Mesenchymal stem cell (in vitro differentiated cells and primary cell): ENCODE measurements at regions not wholly inside any gene's neighbourhood (a gene's known extent, or its start where the extent isn't known, plus 50 kb on each side); places are given as distances from the start of the nearest gene placed in this dataset.

Experiments
- DNase-seq: peaks from one replicate; pipeline ENCODE4 v3.0.0-alpha.2; 2013
- H2AFZ ChIP-seq: one replicate; pipeline ENCODE4 v1.6.1; 2013; ENCODE audit warnings: low read depth, mild to moderate bottlenecking, control low read depth, inconsistent platforms, low read length, moderate library complexity
- H2AK5ac ChIP-seq: 2 replicates; pipeline ENCODE4 v1.6.1; 2013; ENCODE audit warnings: low read length, moderate library complexity, mild to moderate bottlenecking, inconsistent platforms; ENCODE audit not compliant: severe bottlenecking
- H2BK120ac ChIP-seq: one replicate; pipeline ENCODE4 v1.6.1; 2013; ENCODE audit warnings: low read depth, mild to moderate bottlenecking, inconsistent platforms, low read length, moderate library complexity
- H2BK12ac ChIP-seq, 2 experiments: one replicate each; pipeline ENCODE4 v1.6.1; 2013; ENCODE audit warnings: inconsistent platforms in 2 of 2, low read length in 2 of 2, mild to moderate bottlenecking in 2 of 2, moderate library complexity in 2 of 2, control low read depth in 1 of 2
- H2BK15ac ChIP-seq: one replicate; pipeline ENCODE4 v1.6.1; 2013; ENCODE audit warnings: mild to moderate bottlenecking, low read depth, inconsistent platforms; ENCODE audit not compliant: poor library complexity, severe bottlenecking
- H2BK5ac ChIP-seq: 2 replicates; pipeline ENCODE4 v1.6.1; 2013; ENCODE audit warnings: low read depth, mild to moderate bottlenecking, low read length, control low read depth, inconsistent platforms; ENCODE audit not compliant: poor library complexity, severe bottlenecking
- H3K14ac ChIP-seq, 2 experiments: one replicate each; pipeline ENCODE4 v1.6.1; 2013; ENCODE audit warnings: inconsistent platforms in 2 of 2, low read length in 2 of 2, control low read depth in 1 of 2, mild to moderate bottlenecking in 1 of 2, moderate library complexity in 1 of 2
- H3K18ac ChIP-seq, 2 experiments: one replicate each; pipeline ENCODE4 v1.6.1; 2013; ENCODE audit warnings: inconsistent platforms in 2 of 2, low read length in 2 of 2, control low read depth in 1 of 2, low read depth in 1 of 2, mild to moderate bottlenecking in 1 of 2
- H3K23ac ChIP-seq, 2 experiments: one replicate each; pipeline ENCODE4 v1.6.1; 2013; ENCODE audit warnings: inconsistent platforms in 2 of 2, low read length in 2 of 2, mild to moderate bottlenecking in 2 of 2, moderate library complexity in 2 of 2, control low read depth in 1 of 2
- H3K27ac ChIP-seq: 2 replicates; pipeline ENCODE4 v1.5.1; 2013; ENCODE audit warnings: mild to moderate bottlenecking, moderate library complexity, low read length, control low read depth, inconsistent platforms; ENCODE audit not compliant: poor library complexity, severe bottlenecking
- H3K27me3 ChIP-seq, 2 experiments: 2 replicates each; pipeline versions ENCODE4 v1.6.1 to v1.7.0; 2013; ENCODE audit warnings: low read length in 2 of 2, mild to moderate bottlenecking in 2 of 2, moderate library complexity in 2 of 2, control low read depth in 1 of 2, inconsistent platforms in 1 of 2; ENCODE audit not compliant: control insufficient read depth in 1 of 2, insufficient read depth in 1 of 2
- H3K36me3 ChIP-seq, 2 experiments: 2 replicates each; pipeline versions ENCODE4 v1.6.1 to v1.7.0; 2013; ENCODE audit warnings: low read length in 2 of 2, control low read depth in 1 of 2, inconsistent platforms in 1 of 2, low read depth in 1 of 2, mild to moderate bottlenecking in 1 of 2; ENCODE audit not compliant: insufficient read depth in 2 of 2, control insufficient read depth in 1 of 2
- H3K4ac ChIP-seq, 2 experiments: one replicate each; pipeline ENCODE4 v1.6.1; 2013; ENCODE audit warnings: inconsistent platforms in 2 of 2, low read length in 2 of 2, mild to moderate bottlenecking in 2 of 2, moderate library complexity in 2 of 2, control low read depth in 1 of 2, low read depth in 1 of 2
- H3K4me1 ChIP-seq: 2 replicates; pipeline ENCODE4 v1.6.1; 2013; ENCODE audit warnings: low read depth, low read length, control low read depth; ENCODE audit not compliant: control insufficient read depth, insufficient read depth
- H3K4me2 ChIP-seq: 2 replicates; pipeline ENCODE4 v1.6.1; 2013; ENCODE audit warnings: low read length, mild to moderate bottlenecking, inconsistent platforms; ENCODE audit not compliant: poor library complexity, severe bottlenecking
- H3K4me3 ChIP-seq, 2 experiments: 2 replicates each; pipeline versions ENCODE4 v1.5.1 to v1.7.0; 2013; ENCODE audit warnings: low read length in 2 of 2, mild to moderate bottlenecking in 2 of 2, control low read depth in 1 of 2, low read depth in 1 of 2; ENCODE audit not compliant: insufficient read depth in 1 of 2
- H3K79me1 ChIP-seq: replicated peaks from 2 replicates; pipeline ENCODE4 v1.6.1; 2013; ENCODE audit warnings: mild to moderate bottlenecking, control low read depth, low read length, inconsistent platforms; ENCODE audit not compliant: poor library complexity, severe bottlenecking
- H3K9ac ChIP-seq: 2 replicates; pipeline ENCODE4 v1.7.0; 2013; ENCODE audit warnings: mild to moderate bottlenecking, low read length, moderate library complexity
- H3K9me3 ChIP-seq: 2 replicates; pipeline ENCODE4 v1.7.0; 2013; ENCODE audit warnings: mild to moderate bottlenecking, low read length; ENCODE audit not compliant: control insufficient read depth
- H4K8ac ChIP-seq: one replicate; pipeline ENCODE4 v1.6.1; 2013; ENCODE audit warnings: inconsistent platforms, mild to moderate bottlenecking, low read length, moderate library complexity
- H4K91ac ChIP-seq: one replicate; pipeline ENCODE4 v1.6.1; 2013; ENCODE audit warnings: mild to moderate bottlenecking, low read length, inconsistent platforms
- WGBS: methylation state at CpG from one replicate; pipeline ENCODE4 v1.1.7; 2013; ENCODE audit warnings: mixed read lengths; 5-methylcytosine and 5-hydroxymethylcytosine counted together

DNA sequence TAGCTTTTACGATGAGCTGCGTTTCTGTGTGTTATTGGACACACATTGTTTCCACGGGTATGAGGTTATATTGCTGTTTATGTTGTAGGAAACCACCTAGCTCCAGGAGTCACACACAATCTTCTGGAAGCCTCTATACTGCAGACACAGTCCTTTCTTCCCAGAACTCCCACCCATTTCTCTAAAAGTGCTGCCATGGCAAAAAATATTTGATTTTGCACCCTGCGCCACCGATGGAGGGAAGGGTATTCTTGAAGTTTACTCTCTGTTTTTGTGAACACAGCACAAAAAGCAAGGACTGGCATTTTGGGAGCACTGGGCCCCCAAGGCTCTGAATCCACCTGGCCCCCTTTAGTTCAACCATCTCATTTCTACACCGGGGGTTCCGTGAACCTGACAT is 187.5 kb downstream of the ICE1 start:
- H4K91ac ChIP-seq, result no peak overlapping the region
- H2AFZ ChIP-seq, result no peak overlapping the region
- no peak overlapping the region for H3K23ac ChIP-seq

DNA sequence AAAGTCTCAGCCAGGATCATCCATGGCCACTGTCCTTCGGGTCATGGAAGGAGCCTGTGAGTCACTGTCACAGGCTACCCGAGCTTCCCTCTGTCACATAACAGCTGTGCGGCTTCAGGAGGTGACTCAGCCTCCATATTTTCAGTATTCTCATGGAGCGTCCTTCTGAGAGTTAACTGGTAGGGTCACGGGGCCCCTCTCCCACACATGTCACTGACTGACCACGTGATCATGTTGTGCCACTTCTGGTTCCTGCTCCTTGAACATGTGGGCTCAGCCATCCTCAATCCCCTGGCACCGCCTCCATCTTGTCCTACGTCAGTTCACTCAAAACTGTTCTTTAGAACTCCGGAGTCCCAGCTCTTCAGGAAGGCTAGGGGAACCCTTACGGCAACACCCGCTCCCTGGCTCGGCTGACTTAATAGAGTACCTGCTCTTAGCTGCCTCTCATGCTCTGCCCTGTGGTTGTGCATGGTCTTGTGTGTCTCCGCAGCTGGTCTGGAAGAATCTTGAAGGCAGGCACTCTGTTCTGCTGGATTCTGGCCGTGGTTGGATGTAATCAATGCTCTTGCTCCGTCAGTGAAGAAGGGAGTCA is 182.8 kb downstream of the ICE1 start:
- H2BK15ac ChIP-seq, result no peak overlapping the region
- H3K36me3 ChIP-seq, result no peaks in the 10 kb centered on the region
- H2AFZ ChIP-seq, result no peak overlapping the region
- H3K18ac ChIP-seq, result no peak overlapping the region
- H3K27ac ChIP-seq, result no peak overlapping the region
- H3K23ac ChIP-seq, result no peak overlapping the region
- no peak overlapping the region for H3K9ac ChIP-seq
- H2BK12ac ChIP-seq, result no peak overlapping the region
- H3K27me3 ChIP-seq, result no peaks in the 10 kb centered on the region
- no peak for DNase-seq
- H4K8ac ChIP-seq, result no peak overlapping the region
- no peak overlapping the region for H3K4me3 ChIP-seq
- 61% methylated on average over 15 of the region's 15 CpGs for WGBS
- no peaks in the 10 kb centered on the region for H3K79me1 ChIP-seq
- H3K4ac ChIP-seq, result no peak overlapping the region
- no peaks in the 10 kb centered on the region for H3K9me3 ChIP-seq
- H3K4me2 ChIP-seq, result no peak overlapping the region
- no peak overlapping the region for H2BK120ac ChIP-seq
- H3K14ac ChIP-seq, result no peak overlapping the region
- no peak overlapping the region for H2BK5ac ChIP-seq
- H2AK5ac ChIP-seq, result no peak overlapping the region
- H3K4me1 ChIP-seq, result no peaks in the 10 kb centered on the region
- no peak overlapping the region for H4K91ac ChIP-seq

More for the DNA sequence above, 187.5 kb downstream of the ICE1 start:
- no peak overlapping the region for H3K4me2 ChIP-seq
- H3K4ac ChIP-seq, result no peak overlapping the region
- no peaks in the 10 kb centered on the region for H3K36me3 ChIP-seq
- no peak overlapping the region for H3K27ac ChIP-seq
- no peak overlapping the region for H3K9ac ChIP-seq
- H3K9me3 ChIP-seq, result peaks cover 3% of the 10 kb centered on the region
- H3K27me3 ChIP-seq, result no peaks in the 10 kb centered on the region
- H3K14ac ChIP-seq, result no peak overlapping the region
- no peak overlapping the region for H3K18ac ChIP-seq
- no peak overlapping the region for H4K8ac ChIP-seq
- no peak overlapping the region for H3K4me3 ChIP-seq
- no peak overlapping the region for H2AK5ac ChIP-seq
- H3K4me1 ChIP-seq, result no peaks in the 10 kb centered on the region
- DNase-seq, result no peak
- WGBS, result 98% methylated on average over 4 of the region's 7 CpGs
- H2BK5ac ChIP-seq, result no peak overlapping the region
- no peak overlapping the region for H2BK12ac ChIP-seq
- H2BK15ac ChIP-seq, result no peak overlapping the region
- H3K79me1 ChIP-seq, result no peaks in the 10 kb centered on the region
- H2BK120ac ChIP-seq, result no peak overlapping the region

DNA sequence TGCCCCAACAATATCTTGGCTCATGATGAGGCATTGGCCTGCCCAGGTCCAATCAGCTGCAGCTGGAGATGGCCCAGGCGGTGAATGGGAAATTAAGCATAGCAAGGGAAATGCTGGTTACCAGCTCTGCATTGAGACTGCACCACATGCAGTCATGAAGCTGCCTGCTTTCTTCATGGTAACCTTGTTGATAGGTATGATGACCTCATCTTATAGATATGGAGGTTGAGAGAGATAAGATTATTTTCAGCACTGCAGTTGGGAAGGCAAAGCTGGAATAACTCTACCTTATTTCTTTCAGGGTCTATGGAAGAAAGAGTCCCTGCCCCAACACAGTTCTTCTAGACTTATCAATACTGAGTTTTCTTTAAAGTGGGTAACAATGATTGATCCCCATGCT is 180.1 kb downstream of the ICE1 start:
- H3K36me3 ChIP-seq, result no peaks in the 10 kb centered on the region
- no peak overlapping the region for H2AK5ac ChIP-seq
- H3K9me3 ChIP-seq, result no peaks in the 10 kb centered on the region
- H2BK5ac ChIP-seq, result no peak overlapping the region
- H2AFZ ChIP-seq, result no peak overlapping the region
- no peak overlapping the region for H3K14ac ChIP-seq
- no peak overlapping the region for H4K91ac ChIP-seq
- no peak overlapping the region for H3K9ac ChIP-seq
- H2BK12ac ChIP-seq, result no peak overlapping the region
- no peak overlapping the region for H3K18ac ChIP-seq
- no peak overlapping the region for H3K23ac ChIP-seq
- H3K27me3 ChIP-seq, result no peaks in the 10 kb centered on the region
- no peak overlapping the region for H4K8ac ChIP-seq
- WGBS, result 92% methylated on average over 1 of the region's 1 CpG
- no peak overlapping the region for H2BK120ac ChIP-seq
- no peak for DNase-seq
- no peak overlapping the region for H3K27ac ChIP-seq
- no peak overlapping the region for H3K4ac ChIP-seq
- H3K4me3 ChIP-seq, result no peak overlapping the region
- no peaks in the 10 kb centered on the region for H3K79me1 ChIP-seq
- no peaks in the 10 kb centered on the region for H3K4me1 ChIP-seq
- H2BK15ac ChIP-seq, result no peak overlapping the region
- H3K4me2 ChIP-seq, result no peak overlapping the region

DNA sequence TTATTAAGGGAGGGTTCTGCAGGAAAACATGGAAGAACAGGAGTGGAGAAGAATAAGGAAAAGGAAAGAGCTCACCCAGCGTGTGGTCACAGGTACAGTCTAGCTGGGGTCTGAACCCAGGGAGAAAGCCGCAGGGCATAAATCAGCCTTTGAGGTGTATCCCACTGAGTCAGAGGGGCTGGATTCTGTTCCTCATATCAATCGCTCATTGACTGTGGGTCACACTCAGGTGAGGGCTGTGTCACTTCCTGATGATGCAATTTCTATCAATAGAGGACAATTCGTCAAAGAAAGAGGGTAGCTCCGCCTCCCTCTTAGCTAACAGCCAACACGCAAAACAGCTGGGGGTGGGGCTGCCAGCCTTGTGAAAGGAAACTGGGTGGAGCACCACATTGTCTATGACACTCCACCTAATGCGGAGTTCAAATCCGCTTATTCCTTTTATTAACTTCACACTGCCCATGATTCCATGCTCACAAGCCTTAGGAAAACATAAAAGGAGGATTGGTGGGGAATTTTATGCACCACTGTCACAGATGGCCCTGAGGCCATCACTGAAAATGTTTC is 176.2 kb downstream of the ICE1 start:
- Histone ChIP-seq H4K91ac (no peak overlapping the region), H2BK15ac (no peak overlapping the region), H3K27ac (no peak overlapping the region), H2AK5ac (no peak overlapping the region), H2BK5ac (no peak overlapping the region), H3K18ac (no peak overlapping the region), H2AFZ (no peak overlapping the region), H3K36me3 (no peaks in the 10 kb centered on the region), H3K9ac (no peak overlapping the region), H3K14ac (no peak overlapping the region), H3K4me2 (no peak overlapping the region), H3K23ac (no peak overlapping the region), H3K4me3 (no peak overlapping the region), H3K4ac (no peak overlapping the region), H3K4me1 (no peaks in the 10 kb centered on the region), H4K8ac (no peak overlapping the region), H3K9me3 (no peaks in the 10 kb centered on the region), H2BK120ac (no peak overlapping the region), H3K79me1 (no peaks in the 10 kb centered on the region), H3K27me3 (no peaks in the 10 kb centered on the region), H2BK12ac (no peak overlapping the region)
- DNase-seq, result no peak
- 93% methylated on average over 6 of the region's 8 CpGs for WGBS
